HEK293 (cell line): ENCODE measurements at regions not wholly inside any gene's neighbourhood (a gene's known extent, or its start where the extent isn't known, plus 50 kb on each side); places are given as distances from the start of the nearest gene placed in this dataset.

Source experiments
- ZNF274 ChIP-seq, 2 experiments: fragments of 200-500 bp in 1 of 2; fragments of 450-650 bp in 1 of 2; sonication (Bioruptor generic) in 1 of 2; formaldehyde crosslinking in 1 of 2; IDR thresholded peaks; 2 replicates each; pipeline versions ENCODE4 v1.5.1 to v1.6.1; 2014 to 2016; ENCODE audit warnings: borderline replicate concordance in 1 of 2, inconsistent platforms in 1 of 2, low read length in 1 of 2, missing biosample characterization in 1 of 2, missing genetic modification characterization in 1 of 2
- ZNF514 ChIP-seq: fragments of 450-650 bp; formaldehyde crosslinking; IDR thresholded peaks from 2 replicates; pipeline ENCODE4 v1.5.1; 2016; ENCODE audit warnings: missing biosample characterization, missing genetic modification characterization
- ZNF837 ChIP-seq: fragments of 450-650 bp; formaldehyde crosslinking; IDR thresholded peaks from 2 replicates; pipeline ENCODE4 v1.5.1; 2016; ENCODE audit warnings: missing biosample characterization, missing genetic modification characterization
- TF ChIP-seq, protein P1 (sequence below): fragments of 450-650 bp; formaldehyde crosslinking; IDR thresholded peaks from 2 replicates; pipeline ENCODE4 v1.5.1; 2017; ENCODE audit warnings: missing biosample characterization, mild to moderate bottlenecking, missing genetic modification characterization, moderate library complexity

DNA sequence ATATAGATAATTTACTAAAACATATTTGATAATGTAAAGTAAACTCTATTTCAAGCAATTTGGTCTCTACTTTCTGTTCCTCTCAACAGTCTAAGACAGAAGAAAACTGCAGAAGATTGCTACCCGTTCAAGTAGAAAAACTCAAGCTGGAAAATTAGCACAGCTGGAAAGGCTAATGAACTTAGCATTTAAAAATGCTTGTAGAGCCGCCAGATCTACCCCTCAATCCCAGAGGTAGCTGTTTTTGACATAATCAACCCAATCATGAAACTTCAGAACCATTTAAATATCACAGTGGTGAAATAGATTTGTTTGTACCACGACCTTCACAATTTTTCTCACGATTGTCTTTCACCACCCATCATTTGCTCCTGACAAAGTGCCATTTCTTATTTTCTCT lies 479.5 kb downstream of the SPRY1 start:
- TF ChIP-seq, protein P1, sequence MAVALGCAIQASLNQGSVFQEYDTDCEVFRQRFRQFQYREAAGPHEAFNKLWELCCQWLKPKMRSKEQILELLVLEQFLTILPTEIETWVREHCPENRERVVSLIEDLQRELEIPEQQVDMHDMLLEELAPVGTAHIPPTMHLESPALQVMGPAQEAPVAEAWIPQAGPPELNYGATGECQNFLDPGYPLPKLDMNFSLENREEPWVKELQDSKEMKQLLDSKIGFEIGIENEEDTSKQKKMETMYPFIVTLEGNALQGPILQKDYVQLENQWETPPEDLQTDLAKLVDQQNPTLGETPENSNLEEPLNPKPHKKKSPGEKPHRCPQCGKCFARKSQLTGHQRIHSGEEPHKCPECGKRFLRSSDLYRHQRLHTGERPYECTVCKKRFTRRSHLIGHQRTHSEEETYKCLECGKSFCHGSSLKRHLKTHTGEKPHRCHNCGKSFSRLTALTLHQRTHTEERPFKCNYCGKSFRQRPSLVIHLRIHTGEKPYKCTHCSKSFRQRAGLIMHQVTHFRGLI: no peak
- TF ChIP-seq ZNF837 (tag by site-specific recombination) (no peak), ZNF274 (IDR thresholded peaks at IDR 0.05; ENCODE audit: low read length) (no peak), ZNF274 (tag by site-specific recombination; IDR thresholded peaks at IDR 0.05; ENCODE audit: borderline replicate concordance) (no peak), ZNF514 (tag by site-specific recombination) (no peak)
